H9 (cell line): ENCODE measurements at regions not wholly inside any gene's neighbourhood (a gene's known extent, or its start where the extent isn't known, plus 50 kb on each side); places are given as distances from the start of the nearest gene placed in this dataset.

Experiments used
- DNase-seq: peaks from one replicate; pipeline ENCODE4 v3.0.0-alpha.2; 2017
- H2AFZ ChIP-seq: one replicate; pipeline ENCODE4 v1.6.1; 2013; ENCODE audit warnings: mild to moderate bottlenecking, low read length, control low read depth, moderate library complexity
- H2AK5ac ChIP-seq: 2 replicates; pipeline ENCODE4 v1.6.1; 2013; ENCODE audit warnings: low read length, control low read depth, mixed read lengths; ENCODE audit not compliant: insufficient read length
- H2BK120ac ChIP-seq: one replicate; pipeline ENCODE4 v1.6.1; 2013; ENCODE audit warnings: low read depth, mild to moderate bottlenecking, low read length, control low read depth, inconsistent platforms; ENCODE audit not compliant: poor library complexity, severe bottlenecking
- H2BK12ac ChIP-seq: 2 replicates; pipeline ENCODE4 v1.6.1; 2013; ENCODE audit warnings: low read length, control low read depth, mixed read lengths, low read depth; ENCODE audit not compliant: insufficient read length
- H2BK15ac ChIP-seq: 2 replicates; pipeline ENCODE4 v1.6.1; 2013; ENCODE audit warnings: low read depth, low read length, control low read depth
- H2BK20ac ChIP-seq: one replicate; pipeline ENCODE4 v1.6.1; 2013; ENCODE audit warnings: low read depth, mild to moderate bottlenecking, low read length, control low read depth, inconsistent platforms; ENCODE audit not compliant: poor library complexity, severe bottlenecking
- H2BK5ac ChIP-seq: 2 replicates; pipeline ENCODE4 v1.6.1; 2013; ENCODE audit warnings: low read length, control low read depth, mixed read lengths; ENCODE audit not compliant: insufficient read length
- H3K14ac ChIP-seq: 2 replicates; pipeline ENCODE4 v1.6.1; 2013; ENCODE audit warnings: low read length, control low read depth; ENCODE audit not compliant: insufficient read depth
- H3K18ac ChIP-seq: 2 replicates; pipeline ENCODE4 v1.6.1; 2013; ENCODE audit warnings: low read depth, mild to moderate bottlenecking, mixed read lengths, low read length, control low read depth; ENCODE audit not compliant: insufficient read length
- H3K23ac ChIP-seq: 2 replicates; pipeline ENCODE4 v1.6.1; 2013; ENCODE audit warnings: low read length, control low read depth, mixed read lengths, low read depth; ENCODE audit not compliant: insufficient read length
- H3K23me2 ChIP-seq: 2 replicates; pipeline ENCODE4 v1.6.1; 2013; ENCODE audit warnings: low read depth, mild to moderate bottlenecking, mixed read lengths, low read length, control low read depth; ENCODE audit not compliant: insufficient read length, poor library complexity, severe bottlenecking
- H3K27ac ChIP-seq: 2 replicates; pipeline ENCODE4 v1.5.1; 2013; ENCODE audit warnings: low read length, control low read depth, mixed read lengths, low read depth; ENCODE audit not compliant: insufficient read length
- H3K27me3 ChIP-seq: 2 replicates; pipeline ENCODE4 v1.6.1; 2013; ENCODE audit warnings: low read length, control low read depth, inconsistent platforms; ENCODE audit not compliant: insufficient read depth
- H3K4ac ChIP-seq: 2 replicates; pipeline ENCODE4 v1.6.1; 2013; ENCODE audit warnings: low read depth, mild to moderate bottlenecking, control low read depth, inconsistent platforms, low read length, moderate library complexity
- H3K4me1 ChIP-seq: 2 replicates; pipeline ENCODE4 v1.6.1; 2013; ENCODE audit warnings: low read length, control low read depth, inconsistent platforms; ENCODE audit not compliant: insufficient read depth
- H3K4me2 ChIP-seq: 2 replicates; pipeline ENCODE4 v1.6.1; 2013; ENCODE audit warnings: low read length, control low read depth, mixed read lengths; ENCODE audit not compliant: insufficient read length, insufficient read depth
- H3K56ac ChIP-seq: 2 replicates; pipeline ENCODE4 v1.6.1; 2013; ENCODE audit warnings: low read depth, mild to moderate bottlenecking, mixed read lengths, low read length, control low read depth; ENCODE audit not compliant: insufficient read length
- H3K79me1 ChIP-seq: 2 replicates; pipeline ENCODE4 v1.6.1; 2013; ENCODE audit warnings: low read depth, mild to moderate bottlenecking, moderate library complexity, low read length, control low read depth, inconsistent platforms; ENCODE audit not compliant: insufficient read depth, poor library complexity, severe bottlenecking
- H3K79me2 ChIP-seq: 2 replicates; pipeline ENCODE4 v1.6.1; 2013; ENCODE audit warnings: low read length, control low read depth, inconsistent platforms; ENCODE audit not compliant: insufficient read depth
- H3K9ac ChIP-seq: 2 replicates; pipeline ENCODE4 v1.6.1; 2013; ENCODE audit warnings: low read length, control low read depth, mixed read lengths; ENCODE audit not compliant: insufficient read length; ENCODE audit errors: extremely low read depth
- H3K9me3 ChIP-seq: one replicate; pipeline ENCODE4 v1.6.1; 2013; ENCODE audit warnings: low read depth, low read length, inconsistent platforms; ENCODE audit not compliant: control insufficient read depth
- H3T11ph ChIP-seq: one replicate; pipeline ENCODE4 v1.6.1; 2013; ENCODE audit warnings: mild to moderate bottlenecking, low read length, control low read depth, inconsistent platforms
- H4K20me1 ChIP-seq: one replicate; pipeline ENCODE4 v1.6.1; 2013; ENCODE audit not compliant: control insufficient read depth, insufficient read length, insufficient read depth
- H4K5ac ChIP-seq: 2 replicates; pipeline ENCODE4 v1.6.1; 2013; ENCODE audit warnings: low read depth, mild to moderate bottlenecking, mixed read lengths, low read length, control low read depth; ENCODE audit not compliant: insufficient read length
- H4K8ac ChIP-seq: replicated peaks from 2 replicates; pipeline ENCODE4 v1.6.1; 2013; ENCODE audit warnings: low read length, control low read depth, mixed read lengths, low read depth; ENCODE audit not compliant: insufficient read length
- H4K91ac ChIP-seq: 2 replicates; pipeline ENCODE4 v1.6.1; 2013; ENCODE audit warnings: low read depth, mild to moderate bottlenecking, moderate library complexity, mixed read lengths, low read length, control low read depth; ENCODE audit not compliant: insufficient read length
- H3K27ac Mint-ChIP-seq, 3 experiments: 2 replicates in 2 of 3; 3 replicates in 1 of 3; pipeline ENCODE4 v1.8.0; 2020 to 2021; ENCODE audit warnings: mixed read lengths in 3 of 3, mild to moderate bottlenecking in 1 of 3, moderate library complexity in 1 of 3
- H3K27me3 Mint-ChIP-seq: 2 replicates; pipeline ENCODE4 v1.8.0; 2021; ENCODE audit warnings: low read depth, mild to moderate bottlenecking, moderate library complexity, mixed read lengths
- H3K36me3 Mint-ChIP-seq, 3 experiments: 2 replicates in 2 of 3; 3 replicates in 1 of 3; pipeline ENCODE4 v1.8.0; 2020 to 2021; ENCODE audit warnings: low read depth in 3 of 3, mixed read lengths in 3 of 3; ENCODE audit not compliant: insufficient read depth in 1 of 3
- H3K4me1 Mint-ChIP-seq, 2 experiments: 2 replicates each; pipeline ENCODE4 v1.8.0; 2020; ENCODE audit warnings: mixed read lengths in 2 of 2
- H3K4me3 Mint-ChIP-seq, 2 experiments: 2 replicates in 1 of 2; 3 replicates in 1 of 2; pipeline ENCODE4 v1.8.0; 2020 to 2021; ENCODE audit warnings: mild to moderate bottlenecking in 2 of 2, mixed read lengths in 2 of 2, moderate library complexity in 1 of 2
- H3K9me3 Mint-ChIP-seq, 2 experiments: 2 replicates in 1 of 2; 3 replicates in 1 of 2; pipeline ENCODE4 v1.8.0; 2020; ENCODE audit warnings: mild to moderate bottlenecking in 2 of 2, mixed read lengths in 2 of 2, moderate library complexity in 1 of 2
- CTCF ChIP-seq: fragments of 200-600 bp; sonication (generic); conservative IDR thresholded peaks from 3 replicates; pipeline ENCODE4 v1.8.0; 2021; ENCODE audit warnings: antibody characterized with exemption, mild to moderate bottlenecking
- WGBS: extraction: QIAGEN DNeasy Blood & Tissue Kit; methylation state at CpG from one replicate; pipeline ENCODE4 v1.1.7; 2013; ENCODE audit warnings: missing lambda C conversion rate, low lambda C conversion rate, mixed read lengths; ENCODE audit not compliant: insufficient read length; ENCODE audit errors: extremely low coverage; 5-methylcytosine and 5-hydroxymethylcytosine counted together

DNA sequence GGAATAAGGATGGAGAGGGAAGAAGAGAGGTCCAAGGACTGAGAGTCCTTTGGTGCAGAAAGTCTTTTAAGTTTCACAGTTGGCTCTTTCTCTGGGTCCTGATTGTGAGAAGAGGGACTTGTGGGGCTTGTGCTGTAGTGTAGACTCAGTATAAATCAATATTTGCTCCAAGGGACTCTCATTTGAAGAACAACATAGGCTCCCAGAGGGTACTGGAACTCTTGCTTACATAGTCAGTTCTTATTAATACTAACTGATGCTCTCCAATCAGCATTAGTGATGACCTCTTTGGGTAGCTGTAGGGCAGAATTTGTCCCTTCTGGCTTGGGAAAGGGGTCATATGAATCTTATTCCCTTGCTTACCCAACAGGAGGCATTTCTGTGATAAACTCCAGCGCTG lies 62.5 kb upstream of the CXCL14 start:
- Histone ChIP-seq H3K79me2 (no peaks in the 10 kb centered on the region), H3K23ac (no peak overlapping the region), H3K9me3 (no peaks in the 10 kb centered on the region), H3K27ac (no peak overlapping the region), H3K56ac (no peak overlapping the region), H3K27me3 (no peaks in the 10 kb centered on the region), H4K20me1 (no peaks in the 10 kb centered on the region), H3K4me1 (no peaks in the 10 kb centered on the region), H3K79me1 (no peaks in the 10 kb centered on the region), H2BK5ac (no peak overlapping the region), H3K9ac (no peak overlapping the region), H3K18ac (no peak overlapping the region), H2BK20ac (no peak overlapping the region), H4K8ac (no peak overlapping the region), H3K14ac (no peak overlapping the region), H3K4me2 (no peak overlapping the region), H2BK120ac (no peak overlapping the region), H3K23me2 (no peaks in the 10 kb centered on the region), H2BK15ac (no peak overlapping the region), H3T11ph (no peak overlapping the region), H4K91ac (no peak overlapping the region), H4K5ac (no peak overlapping the region), H2AK5ac (no peak overlapping the region), H3K4ac (no peak overlapping the region), H2BK12ac (no peak overlapping the region), H2AFZ (no peak overlapping the region)
- H3K4me1 Mint-ChIP-seq: peaks cover 3 to 6% of the 10 kb centered on the region in 2 experiments; a peak in 2 of 4 replicates
- H3K27me3 Mint-ChIP-seq: no peaks in the 10 kb centered on the region; the same call in none of the 2 replicates
- H3K36me3 Mint-ChIP-seq: no peaks in the 10 kb centered on the region
- no peak overlapping the region for H3K27ac Mint-ChIP-seq
- no peak overlapping the region for H3K4me3 Mint-ChIP-seq
- no CpG with 5 or more reads among the region's 1 CpG for WGBS
- H3K9me3 Mint-ChIP-seq: no peaks in the 10 kb centered on the region
- DNase-seq: no peak
- no peak for TF ChIP-seq CTCF
